ENCODE measurements at regions not wholly inside any gene's neighbourhood (a gene's known extent, or its start where the extent isn't known, plus 50 kb on each side); places are given as distances from the start of the nearest gene placed in this dataset.

GRCh38 chr1:38269923-38270848 is 223.6 kb upstream of the POU3F1 start:
- no peak for DNase-seq (ENCODE audit: low read depth in 1 of 2, low spot score in 1 of 2)

- no peak for DNase-seq (ENCODE audit: low read depth in 1 of 2, low spot score in 1 of 2)
These were observed 221.6 kb upstream of the POU3F1 start for GRCh38 chr1:38268226-38268625.

- DNase-seq (ENCODE audit: low read depth in 1 of 2, low spot score in 1 of 2) = no peak
These were observed 220.7 kb upstream of the POU3F1 start for GRCh38 chr1:38267037-38268036.

DNA sequence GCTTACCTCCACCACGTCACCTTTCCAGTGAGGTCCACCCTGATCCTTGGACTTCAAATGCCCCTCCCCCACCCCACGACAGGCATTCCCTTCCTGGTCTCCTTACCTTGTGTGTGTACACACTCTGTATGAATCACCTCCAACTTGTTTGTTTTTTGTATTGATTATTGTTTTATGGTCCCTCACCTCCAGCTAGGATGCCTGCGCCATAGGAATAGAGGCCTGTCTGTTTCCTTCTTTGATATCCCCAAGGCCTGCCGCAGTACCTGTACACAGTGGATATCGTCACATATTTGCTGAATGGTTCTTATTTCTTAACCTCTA is 219.6 kb upstream of the POU3F1 start:
- DNase-seq (ENCODE audit: low read depth in 1 of 2, low spot score in 1 of 2) = no peak

- DNase-seq (ENCODE audit: low read depth in 1 of 2, low spot score in 1 of 2) = no peak
These were observed 219.0 kb upstream of the POU3F1 start for GRCh38 chr1:38265293-38266196.

GRCh38 chr1:38263438-38263837 is 216.8 kb upstream of the POU3F1 start:
- DNase-seq (ENCODE audit: low read depth in 1 of 2, low spot score in 1 of 2) = no peak

DNA sequence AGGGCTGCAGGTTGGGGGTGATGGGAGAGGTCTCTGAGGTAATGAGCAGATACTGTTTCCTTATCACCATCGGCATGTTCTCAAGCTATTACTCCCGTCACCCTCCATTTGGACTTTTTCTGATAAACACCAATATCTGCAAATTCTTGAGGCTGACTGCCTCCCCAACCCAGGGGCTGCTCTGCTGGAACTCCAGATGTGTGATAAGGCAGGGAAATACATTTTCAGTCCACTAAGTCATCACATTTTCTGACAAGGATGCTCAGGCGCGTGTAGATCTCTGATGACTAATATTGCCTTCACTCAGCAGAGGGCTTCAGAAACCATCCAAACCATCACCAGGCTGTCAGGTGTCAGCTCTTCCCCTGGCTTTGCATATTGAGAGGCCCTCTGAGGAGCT is 215.0 kb upstream of the POU3F1 start:
- no peak for DNase-seq (ENCODE audit: low read depth in 1 of 2, low spot score in 1 of 2)

DNA sequence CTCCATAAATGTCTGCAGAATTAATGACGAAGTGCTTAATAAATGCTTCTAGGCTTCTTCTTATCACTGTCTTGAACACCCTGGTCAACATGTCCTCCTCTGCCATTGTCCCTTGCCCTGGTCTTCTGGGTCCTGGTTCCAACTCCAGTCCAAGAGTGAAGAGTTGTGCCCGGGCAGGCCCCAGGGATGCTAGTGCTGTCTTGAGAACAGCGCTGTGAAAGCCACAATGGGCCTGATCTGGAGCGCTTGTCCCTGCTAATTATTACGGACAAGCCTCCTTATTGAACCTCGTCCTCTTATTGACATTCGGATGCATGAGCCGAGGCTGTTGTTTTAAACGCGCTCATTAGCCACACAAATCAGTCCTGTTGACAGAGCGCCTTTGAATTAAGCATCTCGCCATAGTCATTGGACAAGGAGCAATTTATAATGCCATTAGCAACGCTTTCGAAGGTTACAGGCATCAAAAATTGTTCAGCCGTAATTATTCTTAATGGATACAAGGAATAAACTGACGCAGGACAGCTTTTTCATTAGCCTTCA is 211.6 kb upstream of the POU3F1 start:
- DNase-seq (ENCODE audit: low read depth in 1 of 2, low spot score in 1 of 2) = no peak

- DNase-seq (ENCODE audit: low read depth in 1 of 2, low spot score in 1 of 2) = no peak
These were observed 210.8 kb upstream of the POU3F1 start for GRCh38 chr1:38257374-38257773.

DNA sequence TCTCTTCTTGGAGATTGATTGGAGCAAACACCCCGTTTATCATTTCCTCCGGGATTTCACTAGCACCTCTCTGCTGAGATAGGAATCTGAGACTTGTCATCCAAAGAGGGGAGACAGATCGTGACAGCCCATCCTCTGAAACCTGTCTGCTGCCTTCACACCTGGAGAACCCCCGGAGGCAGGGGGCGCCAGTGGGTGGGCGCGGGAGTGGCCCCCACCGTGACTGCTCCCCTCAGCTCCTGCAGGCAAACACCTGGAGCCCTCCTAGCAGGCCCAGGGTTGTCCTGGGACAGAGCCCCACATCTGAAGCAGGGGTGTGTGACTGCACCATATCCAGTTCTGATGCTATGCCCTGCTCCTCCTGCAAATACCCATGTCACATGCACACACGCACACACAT is 209.5 kb upstream of the POU3F1 start:
- no peak for DNase-seq (ENCODE audit: low read depth in 1 of 2, low spot score in 1 of 2)

- DNase-seq (ENCODE audit: low read depth in 1 of 2, low spot score in 1 of 2) = no peak
These were observed 206.7 kb upstream of the POU3F1 start for GRCh38 chr1:38253314-38253713.

DNA sequence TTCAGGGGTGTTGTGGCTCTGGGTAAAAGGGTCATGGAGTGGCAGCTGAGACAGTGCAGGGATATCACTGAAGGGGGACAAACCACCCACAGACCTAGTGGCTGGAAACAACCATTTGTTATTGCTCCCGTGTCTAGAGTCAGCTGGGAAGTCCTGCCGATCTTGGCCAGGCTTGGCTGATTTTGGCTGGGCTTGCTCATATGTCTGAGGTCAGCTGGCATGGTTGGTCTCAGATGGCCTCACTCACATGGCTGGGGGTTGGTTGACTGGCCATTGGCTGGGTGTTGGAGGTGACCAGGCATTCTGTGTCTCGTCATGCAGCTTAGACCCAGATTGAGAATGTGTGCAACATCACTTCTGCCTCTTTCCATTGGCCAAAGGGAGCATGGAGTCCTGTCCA is 203.8 kb upstream of the POU3F1 start:
- DNase-seq (ENCODE audit: low read depth in 1 of 2, low spot score in 1 of 2) = no peak

DNA sequence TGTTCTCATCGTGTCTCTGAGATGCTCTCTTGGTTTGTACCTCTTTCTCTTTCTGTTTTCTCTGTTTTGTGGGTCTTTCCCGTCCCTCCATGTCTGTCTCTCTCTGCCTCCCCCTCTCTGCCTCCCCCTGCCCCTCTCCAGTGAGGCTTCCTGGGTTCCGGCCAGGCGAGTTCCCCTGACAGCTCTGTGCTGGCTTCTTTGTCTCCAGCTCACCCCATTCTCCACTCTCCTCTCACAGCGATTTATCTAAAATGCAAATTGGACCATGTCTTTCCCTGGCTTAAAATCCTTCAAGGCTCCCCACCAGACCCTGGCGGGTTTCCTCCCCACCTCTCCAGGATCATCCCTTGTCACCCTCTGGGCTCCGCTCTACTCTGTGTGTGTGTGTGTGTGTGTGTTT is 202.4 kb upstream of the POU3F1 start:
- DNase-seq (ENCODE audit: low read depth in 1 of 2, low spot score in 1 of 2) = no peak

- no peak for DNase-seq (ENCODE audit: low read depth in 1 of 2, low spot score in 1 of 2)
These were observed 200.7 kb upstream of the POU3F1 start for GRCh38 chr1:38246955-38247952.

GRCh38 chr1:38244218-38244845 is 197.7 kb upstream of the POU3F1 start:
- DNase-seq (ENCODE audit: low read depth in 1 of 2, low spot score in 1 of 2) = no peak

DNA sequence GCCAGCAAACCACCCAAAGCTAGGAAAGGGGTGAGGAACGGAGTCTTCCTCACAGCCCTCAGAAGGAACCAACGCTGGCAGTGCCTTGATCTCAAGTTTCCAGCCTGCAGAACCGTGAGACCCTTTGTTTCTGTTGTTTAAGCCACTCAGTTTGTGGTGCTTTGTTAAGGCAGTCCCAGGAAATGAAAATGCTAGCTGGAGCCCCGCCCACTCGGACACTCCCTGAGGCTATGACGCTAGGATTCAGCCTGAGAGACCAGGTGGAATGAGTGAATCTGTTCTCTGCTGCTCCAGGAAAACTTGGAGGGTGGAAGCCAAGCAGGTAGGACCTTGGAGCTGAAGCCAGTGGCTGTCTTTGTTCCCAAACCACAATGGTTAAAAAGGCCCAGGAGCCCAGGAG is 196.5 kb upstream of the POU3F1 start:
- DNase-seq (ENCODE audit: low read depth in 1 of 2, low spot score in 1 of 2) = no peak

- DNase-seq (ENCODE audit: low read depth in 1 of 2, low spot score in 1 of 2) = no peak
These were observed 195.9 kb upstream of the POU3F1 start for GRCh38 chr1:38242506-38242905.

DNA sequence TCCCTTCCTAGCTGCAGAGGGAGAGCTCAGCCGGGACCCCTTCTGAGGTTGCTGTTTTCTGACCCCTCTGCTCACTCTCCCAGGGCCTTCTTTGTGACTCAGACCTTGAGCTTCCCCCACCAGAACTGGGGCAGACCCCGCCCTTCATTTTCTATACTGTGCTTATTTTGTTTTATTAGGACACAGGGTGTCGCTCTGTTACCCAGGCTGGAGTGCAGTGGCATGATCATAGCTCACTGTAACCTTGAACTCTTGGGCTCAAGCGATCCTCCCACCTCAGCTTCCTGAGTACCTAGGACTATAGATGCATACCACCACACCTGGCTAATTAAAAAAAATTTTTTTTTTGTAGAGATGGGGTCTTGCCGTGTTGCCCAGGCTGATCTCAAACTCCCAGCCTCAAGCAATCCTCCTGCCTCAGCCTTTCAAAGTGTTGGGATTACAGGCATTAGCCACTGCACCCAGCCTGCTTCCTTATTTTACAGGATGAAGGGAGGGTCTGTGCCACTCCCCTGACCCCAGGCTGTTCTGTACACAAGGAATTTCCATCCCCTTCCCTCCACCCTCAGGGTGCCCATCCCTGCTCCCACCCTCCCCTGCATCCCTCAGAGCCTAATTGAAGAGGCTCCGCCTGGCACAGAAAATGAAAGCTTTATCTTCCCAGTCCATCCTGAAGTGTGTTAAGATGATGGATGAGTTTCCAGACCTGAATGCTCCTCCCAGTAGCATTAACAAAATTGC is 195.2 kb upstream of the POU3F1 start:
- no peak for DNase-seq (ENCODE audit: low read depth in 1 of 2, low spot score in 1 of 2)
